ENCODE measurements at regions not wholly inside any gene's neighbourhood (a gene's known extent, or its start where the extent isn't known, plus 50 kb on each side); places are given as distances from the start of the nearest gene placed in this dataset.
A peak's percentile ranks its signal among the peaks of the same experiment; 100 is the strongest.

- TF ChIP-seq BHLHE40 (IDR thresholded peaks at IDR 0.05; ENCODE audit: borderline replicate concordance) = no peak
- no peak for TF ChIP-seq TARDBP (IDR thresholded peaks at IDR 0.05)
- TF ChIP-seq ELF4 (IDR thresholded peaks at IDR 0.05) = no peak
- POLR2A ChIA-PET = no interaction called here
- DNase-seq (ENCODE audit: extremely low spot score) = no peak
- CTCF ChIA-PET = no interaction called here
These were observed 408.2 kb downstream of the COG6 start for GRCh38 chr13:40063703-40064102.

- TF ChIP-seq SUZ12 (IDR thresholded peaks at IDR 0.05) = no peak
- no peak for TF ChIP-seq ARNT (IDR thresholded peaks at IDR 0.05)
- TF ChIP-seq ELF4 (IDR thresholded peaks at IDR 0.05) = no peak
- POLR2A ChIA-PET = no interaction called here
- CTCF ChIA-PET = no interaction called here
- no peak for DNase-seq (ENCODE audit: extremely low spot score)
These were observed 409.0 kb downstream of the COG6 start for GRCh38 chr13:40064154-40065097.

GRCh38 chr13:40069173-40070044 lies 413.9 kb downstream of the COG6 start:
- no peak for TF ChIP-seq FOXK2 (IDR thresholded peaks at IDR 0.05)
- TF ChIP-seq ARNT (IDR thresholded peaks at IDR 0.05) = no peak
- no peak for TF ChIP-seq FOXA1 (IDR thresholded peaks at IDR 0.05)
- TF ChIP-seq L3MBTL2 (conservative IDR thresholded peaks at IDR 0.05) = no peak
- TF ChIP-seq LEF1 (IDR thresholded peaks at IDR 0.05; ENCODE audit: borderline replicate concordance) = no peak
- no peak for TF ChIP-seq SUZ12 (IDR thresholded peaks at IDR 0.05)
- TF ChIP-seq TARDBP (IDR thresholded peaks at IDR 0.05) = no peak
- TF ChIP-seq CTBP1 (IDR thresholded peaks at IDR 0.05; ENCODE audit: borderline replicate concordance) = no peak
- TF ChIP-seq SP1 (IDR thresholded peaks at IDR 0.05) = no peak
- no peak for TF ChIP-seq PKNOX1 (IDR thresholded peaks at IDR 0.05)
- no peak for TF ChIP-seq ZNF384 (IDR thresholded peaks at IDR 0.05)
- DNase-seq (ENCODE audit: extremely low spot score) = peak; percentile 69
- CTCF ChIA-PET = interaction anchor here (0.6 to 1.5 kb wide), 8 partner anchors 15 to 812 kb away, joined by 3 to 5 read pairs (median 3); no protein-coding TSS in a partner anchor
- POLR2A ChIA-PET = no interaction called here

- ChIA-PET POLR2A (no interaction called here), CTCF (no interaction called here)
- TF ChIP-seq SP1 (IDR thresholded peaks at IDR 0.05) = no peak
- TF ChIP-seq NFRKB (IDR thresholded peaks at IDR 0.05) = no peak
- no peak for TF ChIP-seq L3MBTL2 (conservative IDR thresholded peaks at IDR 0.05)
- no peak for DNase-seq (ENCODE audit: extremely low spot score)
These were observed 414.9 kb downstream of the COG6 start for GRCh38 chr13:40070357-40070756.

GRCh38 chr13:40072663-40073120 lies 417.2 kb downstream of the COG6 start:
- CTCF ChIA-PET = no interaction called here
- TF ChIP-seq LEF1 (IDR thresholded peaks at IDR 0.05; ENCODE audit: borderline replicate concordance) (no peak), CTBP1 (IDR thresholded peaks at IDR 0.05; ENCODE audit: borderline replicate concordance) (no peak), SUZ12 (IDR thresholded peaks at IDR 0.05) (no peak), NFRKB (IDR thresholded peaks at IDR 0.05) (no peak), FOXK2 (IDR thresholded peaks at IDR 0.05) (no peak), L3MBTL2 (conservative IDR thresholded peaks at IDR 0.05) (no peak), FOXA1 (IDR thresholded peaks at IDR 0.05) (no peak), BHLHE40 (IDR thresholded peaks at IDR 0.05; ENCODE audit: borderline replicate concordance) (no peak), HDGF (IDR thresholded peaks at IDR 0.05; ENCODE audit: borderline replicate concordance) (no peak), ELF4 (IDR thresholded peaks at IDR 0.05) (no peak), ZNF384 (IDR thresholded peaks at IDR 0.05) (no peak), ARNT (IDR thresholded peaks at IDR 0.05) (no peak), TARDBP (IDR thresholded peaks at IDR 0.05) (no peak), PKNOX1 (IDR thresholded peaks at IDR 0.05) (no peak), SP1 (IDR thresholded peaks at IDR 0.05) (no peak), FOXM1 (IDR thresholded peaks at IDR 0.05; ENCODE audit: borderline replicate concordance) (no peak)
- DNase-seq (ENCODE audit: extremely low spot score) = no peak
- POLR2A ChIA-PET = no interaction called here

GRCh38 chr13:40074338-40074737 lies 418.9 kb downstream of the COG6 start:
- DNase-seq (ENCODE audit: extremely low spot score) = no peak
- POLR2A ChIA-PET = no interaction called here
- CTCF ChIA-PET = no interaction called here
- TF ChIP-seq NFRKB (IDR thresholded peaks at IDR 0.05) = no peak

GRCh38 chr13:40075281-40075680 lies 419.8 kb downstream of the COG6 start:
- ChIA-PET CTCF (no interaction called here), POLR2A (no interaction called here)
- TF ChIP-seq FOXA1 (IDR thresholded peaks at IDR 0.05) (no peak), BHLHE40 (IDR thresholded peaks at IDR 0.05; ENCODE audit: borderline replicate concordance) (no peak), FOXK2 (IDR thresholded peaks at IDR 0.05) (no peak), L3MBTL2 (conservative IDR thresholded peaks at IDR 0.05) (no peak), HDGF (IDR thresholded peaks at IDR 0.05; ENCODE audit: borderline replicate concordance) (no peak), ARNT (IDR thresholded peaks at IDR 0.05) (no peak)
- DNase-seq (ENCODE audit: extremely low spot score) = no peak
